Neural cell (in vitro differentiated cells): ENCODE measurements at regions not wholly inside any gene's neighbourhood (a gene's known extent, or its start where the extent isn't known, plus 50 kb on each side); places are given as distances from the start of the nearest gene placed in this dataset.

Experiments used
- H2AFZ ChIP-seq: fragments of 200-600, 300-800 bp; sonication (generic), shearing (Covaris generic); 2 replicates; pipeline ENCODE4 v1.6.0; 2014; ENCODE audit warnings: low read depth, mild to moderate bottlenecking, antibody characterized with exemption, low read length, moderate library complexity
- H3F3A ChIP-seq: fragments of 200-600 bp; shearing (Covaris generic); 2 replicates; pipeline ENCODE4 v1.6.1; 2016; ENCODE audit warnings: mild to moderate bottlenecking, moderate library complexity, mixed read lengths, antibody characterized with exemption, low read length; ENCODE audit not compliant: insufficient read depth, poor library complexity, severe bottlenecking
- H3K27ac ChIP-seq: fragments of 200-600, 300-800 bp; sonication (generic), shearing (Covaris generic); 2 replicates; pipeline ENCODE4 v1.5.1; 2014; ENCODE audit warnings: mild to moderate bottlenecking, low read length, moderate library complexity
- H3K27me3 ChIP-seq: fragments of 300-800, 200-600 bp; sonication (generic), shearing (Covaris generic); 2 replicates; pipeline ENCODE4 v1.6.0; 2014; ENCODE audit warnings: mild to moderate bottlenecking, low read depth, low read length, moderate library complexity; ENCODE audit not compliant: insufficient read depth
- H3K36me3 ChIP-seq: fragments of 300-800, 200-600 bp; sonication (generic), shearing (Covaris generic); 2 replicates; pipeline ENCODE4 v1.5.1; 2014; ENCODE audit warnings: mild to moderate bottlenecking, antibody characterized with exemption, low read length, moderate library complexity; ENCODE audit not compliant: insufficient read depth
- H3K4me2 ChIP-seq: fragments of 300-800, 200-600 bp; sonication (generic), shearing (Covaris generic); 2 replicates; pipeline ENCODE4 v1.6.0; 2014; ENCODE audit warnings: mild to moderate bottlenecking, low read length
- H3K4me3 ChIP-seq: fragments of 300-800, 200-600 bp; sonication (generic), shearing (Covaris generic); 2 replicates; pipeline ENCODE4 v1.5.1; 2014; ENCODE audit warnings: mild to moderate bottlenecking, low read length, moderate library complexity
- H3K79me2 ChIP-seq: fragments of 200-600 bp; shearing (Covaris generic); replicated peaks from 2 replicates; pipeline ENCODE4 v1.6.0; 2014; ENCODE audit warnings: mild to moderate bottlenecking, low read length, moderate library complexity; ENCODE audit not compliant: insufficient read depth
- H3K9ac ChIP-seq: fragments of 300-800, 200-600 bp; sonication (generic), shearing (Covaris generic); 2 replicates; pipeline ENCODE4 v1.6.1; 2016; ENCODE audit warnings: mild to moderate bottlenecking, low read length, mixed read lengths
- H3K9me2 ChIP-seq: fragments of 200-600 bp; shearing (Covaris generic); 2 replicates; pipeline ENCODE4 v1.6.1; 2016; ENCODE audit warnings: mild to moderate bottlenecking, low read length, mixed read lengths; ENCODE audit not compliant: insufficient read depth
- H3K9me3 ChIP-seq: fragments of 200-600, 300-800 bp; sonication (generic), shearing (Covaris generic); 2 replicates; pipeline ENCODE4 v1.6.1; 2016; ENCODE audit warnings: mild to moderate bottlenecking, mixed run types, low read length, moderate library complexity, mixed read lengths
- H4K20me1 ChIP-seq: fragments of 200-600 bp; shearing (Covaris generic); 2 replicates; pipeline ENCODE4 v1.6.1; 2016; ENCODE audit warnings: mild to moderate bottlenecking, mixed run types; ENCODE audit not compliant: insufficient read depth
- EP300 ChIP-seq: fragments of 450-650 bp; conservative IDR thresholded peaks from 2 replicates; pipeline ENCODE4 v1.6.1; 2014; ENCODE audit warnings: antibody characterized with exemption, mild to moderate bottlenecking, moderate library complexity; ENCODE audit not compliant: poor library complexity, severe bottlenecking
- EZH2 ChIP-seq: fragments of 200-600, 300-800 bp; shearing (Covaris generic), sonication (generic); IDR thresholded peaks from 2 replicates; pipeline ENCODE4 v1.6.1; 2014; ENCODE audit warnings: antibody characterized with exemption, low read length, borderline replicate concordance, mild to moderate bottlenecking; ENCODE audit not compliant: insufficient read depth, poor library complexity, severe bottlenecking
- MXI1 ChIP-seq: fragments of 450-650 bp; conservative IDR thresholded peaks from 2 replicates; pipeline ENCODE4 v1.6.1; 2014; ENCODE audit warnings: antibody characterized with exemption, mild to moderate bottlenecking; ENCODE audit not compliant: poor library complexity, severe bottlenecking
- POLR2AphosphoS5 ChIP-seq: IDR thresholded peaks from 2 replicates; pipeline ENCODE4 v1.6.1; 2012
- RAD21 ChIP-seq: fragments of 450-650 bp; conservative IDR thresholded peaks from 2 replicates; pipeline ENCODE4 v1.6.1; 2014; ENCODE audit warnings: antibody characterized with exemption, mild to moderate bottlenecking, moderate library complexity
- SMC3 ChIP-seq: fragments of 450-650 bp; conservative IDR thresholded peaks from 2 replicates; pipeline ENCODE4 v1.6.1; 2014; ENCODE audit warnings: antibody characterized with exemption, mild to moderate bottlenecking, moderate library complexity; ENCODE audit not compliant: poor library complexity
- TAF1 ChIP-seq: IDR thresholded peaks from 2 replicates; pipeline ENCODE4 v1.6.1; 2012; ENCODE audit warnings: low read depth
- TF ChIP-seq, protein P1 (sequence below): IDR thresholded peaks from 2 replicates; pipeline ENCODE4 v1.6.1; 2012; ENCODE audit warnings: borderline replicate concordance
- TF ChIP-seq, protein P2 (sequence below): fragments of 450-650 bp; IDR thresholded peaks from 2 replicates; pipeline ENCODE4 v1.5.1; 2014; ENCODE audit warnings: antibody characterized with exemption, mild to moderate bottlenecking, moderate library complexity; ENCODE audit not compliant: poor library complexity, severe bottlenecking

DNA sequence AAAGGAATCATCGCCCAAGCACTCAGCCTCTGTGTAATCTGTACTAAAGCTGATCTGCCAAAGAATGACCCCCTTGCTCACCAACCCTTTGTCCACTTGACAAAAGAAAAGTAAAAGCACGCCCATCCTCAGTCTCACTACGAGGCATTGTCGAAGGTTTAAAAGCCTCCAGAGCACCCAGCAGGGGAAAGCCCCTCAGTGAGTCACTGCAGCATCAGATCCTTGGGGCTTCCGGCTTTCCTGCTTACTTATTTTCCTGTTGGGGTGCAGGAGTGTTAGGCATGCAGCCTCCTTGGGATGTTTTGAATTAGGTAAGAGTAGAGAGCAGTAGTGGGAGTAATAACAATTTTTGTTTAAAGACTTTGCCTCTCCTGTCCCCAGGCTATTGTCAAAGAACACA lies 216.1 kb downstream of the MTHFS start:
- no peak overlapping the region for H3K4me3 ChIP-seq
- H4K20me1 ChIP-seq = no peaks in the 10 kb centered on the region
- H3K27me3 ChIP-seq = no peaks in the 10 kb centered on the region
- no peak overlapping the region for H3K4me2 ChIP-seq
- H3K9me2 ChIP-seq = no peaks in the 10 kb centered on the region
- no peaks in the 10 kb centered on the region for H3F3A ChIP-seq
- H3K9ac ChIP-seq = no peak overlapping the region
- no peaks in the 10 kb centered on the region for H3K9me3 ChIP-seq
- no peak overlapping the region for H2AFZ ChIP-seq
- no peaks in the 10 kb centered on the region for H3K79me2 ChIP-seq
- no peaks in the 10 kb centered on the region for H3K36me3 ChIP-seq
- TF ChIP-seq POLR2AphosphoS5 = no peak
- no peak for TF ChIP-seq RAD21
- TF ChIP-seq, protein P1, sequence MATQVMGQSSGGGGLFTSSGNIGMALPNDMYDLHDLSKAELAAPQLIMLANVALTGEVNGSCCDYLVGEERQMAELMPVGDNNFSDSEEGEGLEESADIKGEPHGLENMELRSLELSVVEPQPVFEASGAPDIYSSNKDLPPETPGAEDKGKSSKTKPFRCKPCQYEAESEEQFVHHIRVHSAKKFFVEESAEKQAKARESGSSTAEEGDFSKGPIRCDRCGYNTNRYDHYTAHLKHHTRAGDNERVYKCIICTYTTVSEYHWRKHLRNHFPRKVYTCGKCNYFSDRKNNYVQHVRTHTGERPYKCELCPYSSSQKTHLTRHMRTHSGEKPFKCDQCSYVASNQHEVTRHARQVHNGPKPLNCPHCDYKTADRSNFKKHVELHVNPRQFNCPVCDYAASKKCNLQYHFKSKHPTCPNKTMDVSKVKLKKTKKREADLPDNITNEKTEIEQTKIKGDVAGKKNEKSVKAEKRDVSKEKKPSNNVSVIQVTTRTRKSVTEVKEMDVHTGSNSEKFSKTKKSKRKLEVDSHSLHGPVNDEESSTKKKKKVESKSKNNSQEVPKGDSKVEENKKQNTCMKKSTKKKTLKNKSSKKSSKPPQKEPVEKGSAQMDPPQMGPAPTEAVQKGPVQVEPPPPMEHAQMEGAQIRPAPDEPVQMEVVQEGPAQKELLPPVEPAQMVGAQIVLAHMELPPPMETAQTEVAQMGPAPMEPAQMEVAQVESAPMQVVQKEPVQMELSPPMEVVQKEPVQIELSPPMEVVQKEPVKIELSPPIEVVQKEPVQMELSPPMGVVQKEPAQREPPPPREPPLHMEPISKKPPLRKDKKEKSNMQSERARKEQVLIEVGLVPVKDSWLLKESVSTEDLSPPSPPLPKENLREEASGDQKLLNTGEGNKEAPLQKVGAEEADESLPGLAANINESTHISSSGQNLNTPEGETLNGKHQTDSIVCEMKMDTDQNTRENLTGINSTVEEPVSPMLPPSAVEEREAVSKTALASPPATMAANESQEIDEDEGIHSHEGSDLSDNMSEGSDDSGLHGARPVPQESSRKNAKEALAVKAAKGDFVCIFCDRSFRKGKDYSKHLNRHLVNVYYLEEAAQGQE = no peak
- TF ChIP-seq EP300 = no peak
- no peak for TF ChIP-seq EZH2
- TF ChIP-seq TAF1 = no peak
- TF ChIP-seq MXI1 = no peak
- TF ChIP-seq, protein P2, sequence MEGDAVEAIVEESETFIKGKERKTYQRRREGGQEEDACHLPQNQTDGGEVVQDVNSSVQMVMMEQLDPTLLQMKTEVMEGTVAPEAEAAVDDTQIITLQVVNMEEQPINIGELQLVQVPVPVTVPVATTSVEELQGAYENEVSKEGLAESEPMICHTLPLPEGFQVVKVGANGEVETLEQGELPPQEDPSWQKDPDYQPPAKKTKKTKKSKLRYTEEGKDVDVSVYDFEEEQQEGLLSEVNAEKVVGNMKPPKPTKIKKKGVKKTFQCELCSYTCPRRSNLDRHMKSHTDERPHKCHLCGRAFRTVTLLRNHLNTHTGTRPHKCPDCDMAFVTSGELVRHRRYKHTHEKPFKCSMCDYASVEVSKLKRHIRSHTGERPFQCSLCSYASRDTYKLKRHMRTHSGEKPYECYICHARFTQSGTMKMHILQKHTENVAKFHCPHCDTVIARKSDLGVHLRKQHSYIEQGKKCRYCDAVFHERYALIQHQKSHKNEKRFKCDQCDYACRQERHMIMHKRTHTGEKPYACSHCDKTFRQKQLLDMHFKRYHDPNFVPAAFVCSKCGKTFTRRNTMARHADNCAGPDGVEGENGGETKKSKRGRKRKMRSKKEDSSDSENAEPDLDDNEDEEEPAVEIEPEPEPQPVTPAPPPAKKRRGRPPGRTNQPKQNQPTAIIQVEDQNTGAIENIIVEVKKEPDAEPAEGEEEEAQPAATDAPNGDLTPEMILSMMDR = no peak
- no peak for TF ChIP-seq SMC3
- no peak overlapping the region for H3K27ac ChIP-seq

DNA sequence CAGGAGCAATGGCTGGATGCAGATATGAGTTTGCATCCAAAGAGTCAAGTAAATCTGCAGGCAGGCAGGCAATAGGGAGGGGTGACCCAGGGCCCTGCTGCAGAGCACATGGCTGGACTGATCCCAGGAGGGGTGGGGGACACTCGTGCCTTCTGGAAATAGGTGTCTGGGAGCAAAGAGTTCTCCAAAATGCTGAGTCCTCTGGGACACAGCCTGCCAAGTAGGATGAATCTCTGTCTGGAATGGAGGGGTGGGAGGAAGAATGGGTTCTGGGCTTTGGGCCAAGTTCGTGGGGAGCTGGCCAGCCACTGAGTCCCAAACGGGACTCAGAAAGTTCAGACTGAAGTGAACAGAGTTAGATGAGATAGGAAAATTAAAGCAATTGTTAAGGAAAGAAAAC lies 214.5 kb downstream of the MTHFS start:
- no peaks in the 10 kb centered on the region for H3K9me3 ChIP-seq
- H3K4me2 ChIP-seq = no peak overlapping the region
- H3K9me2 ChIP-seq = no peaks in the 10 kb centered on the region
- no peaks in the 10 kb centered on the region for H3K79me2 ChIP-seq
- no peaks in the 10 kb centered on the region for H3F3A ChIP-seq
- no peaks in the 10 kb centered on the region for H4K20me1 ChIP-seq
- H3K27me3 ChIP-seq = no peaks in the 10 kb centered on the region
- H2AFZ ChIP-seq = no peak overlapping the region
- H3K4me3 ChIP-seq = no peak overlapping the region
- H3K36me3 ChIP-seq = no peaks in the 10 kb centered on the region
- TF ChIP-seq MXI1 = no peak
- TF ChIP-seq, protein P2 = no peak
- no peak for TF ChIP-seq TAF1
- TF ChIP-seq POLR2AphosphoS5 = no peak
- TF ChIP-seq SMC3 = no peak
- no peak for TF ChIP-seq EZH2
- TF ChIP-seq, protein P1 = no peak
- TF ChIP-seq EP300 = no peak
- H3K9ac ChIP-seq = no peak overlapping the region
- H3K27ac ChIP-seq = no peak overlapping the region
